ENCODE measurements at regions not wholly inside any gene's neighbourhood (a gene's known extent, or its start where the extent isn't known, plus 50 kb on each side); places are given as distances from the start of the nearest gene placed in this dataset.

DNA sequence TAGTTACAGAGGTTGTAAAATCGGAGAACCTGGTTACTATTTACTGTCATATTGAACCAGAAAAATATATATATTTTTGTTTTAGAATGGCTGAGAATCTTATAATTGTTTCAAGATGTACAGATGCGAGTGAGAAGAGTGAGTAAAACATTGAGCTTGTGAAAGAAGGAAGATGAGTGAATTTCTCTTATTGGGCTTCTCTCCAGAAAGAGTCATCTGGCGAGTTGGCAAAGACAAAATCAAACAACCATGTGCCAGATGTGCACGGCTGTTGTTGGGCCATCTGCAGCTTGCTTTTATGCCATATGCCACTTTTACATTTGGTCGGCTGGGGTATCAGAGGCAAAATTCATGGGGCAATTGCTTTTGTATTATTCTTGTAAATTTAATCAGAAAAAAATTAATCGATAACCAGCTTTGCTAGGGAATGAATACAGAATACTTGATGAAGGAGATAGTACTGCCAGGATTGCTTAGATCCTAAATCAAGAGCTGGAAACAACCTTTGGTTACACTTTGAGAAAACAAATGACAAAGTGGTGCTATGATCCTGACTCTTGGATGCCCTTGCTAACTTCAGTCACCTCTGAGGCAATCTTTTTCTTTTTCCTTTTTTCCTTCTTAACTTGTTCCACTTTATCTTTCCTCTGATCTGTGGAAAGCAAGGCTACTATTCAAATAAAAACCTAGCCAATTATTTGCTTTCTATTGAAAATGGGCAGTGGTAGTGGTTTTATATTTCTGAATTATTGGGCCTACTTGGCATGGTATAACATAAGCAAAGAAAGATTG is 97.1 kb upstream of the GRIK2 start:
- no peak for DNase-seq
- H3K27ac Mint-ChIP-seq = no peak overlapping the region
- intact Hi-C loops (cut with micrococcal nuclease) = no loop called here
- peaks cover 17% of the 10 kb centered on the region for H3K9me3 Mint-ChIP-seq
- ChIA-PET CTCF (no interaction called here), POLR2A (interaction anchor here (0.6 kb wide), 1 partner anchor 97 kb away, joined by 4 read pairs; no protein-coding TSS in a partner anchor)
- no peaks in the 10 kb centered on the region for H3K27me3 Mint-ChIP-seq
- no peaks in the 10 kb centered on the region for H3K4me1 Mint-ChIP-seq (ENCODE audit: low read depth)
- no peaks in the 10 kb centered on the region for H3K36me3 Mint-ChIP-seq
- no peak overlapping the region for H3K4me3 Mint-ChIP-seq

DNA sequence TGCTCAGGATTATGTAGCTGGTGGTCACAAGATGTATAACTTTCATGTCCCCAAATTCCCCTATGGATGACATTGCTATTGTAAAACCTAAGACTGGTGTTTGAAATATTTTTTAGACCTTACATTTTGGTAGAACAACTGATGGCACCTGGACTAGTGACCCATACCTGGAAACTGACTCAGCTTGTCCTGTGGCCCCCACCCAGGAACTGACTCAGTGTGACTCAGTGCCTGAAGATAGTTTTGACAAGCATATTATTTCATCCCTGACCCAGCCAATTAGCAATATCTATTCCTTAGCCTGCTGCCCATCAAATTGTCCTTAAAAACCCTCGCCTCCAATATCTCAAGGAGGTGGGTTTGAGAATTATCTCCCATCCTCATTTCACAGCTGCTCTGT is 90.9 kb upstream of the GRIK2 start:
- Mint-ChIP-seq H3K4me1 (ENCODE audit: low read depth) (no peaks in the 10 kb centered on the region), H3K27me3 (no peaks in the 10 kb centered on the region), H3K36me3 (no peaks in the 10 kb centered on the region), H3K27ac (no peak overlapping the region), H3K9me3 (peaks cover 26% of the 10 kb centered on the region), H3K4me3 (no peak overlapping the region)
- intact Hi-C loops (cut with micrococcal nuclease) = no loop called here
- CTCF ChIA-PET = no interaction called here
- no peak for DNase-seq
- POLR2A ChIA-PET = no interaction called here

DNA sequence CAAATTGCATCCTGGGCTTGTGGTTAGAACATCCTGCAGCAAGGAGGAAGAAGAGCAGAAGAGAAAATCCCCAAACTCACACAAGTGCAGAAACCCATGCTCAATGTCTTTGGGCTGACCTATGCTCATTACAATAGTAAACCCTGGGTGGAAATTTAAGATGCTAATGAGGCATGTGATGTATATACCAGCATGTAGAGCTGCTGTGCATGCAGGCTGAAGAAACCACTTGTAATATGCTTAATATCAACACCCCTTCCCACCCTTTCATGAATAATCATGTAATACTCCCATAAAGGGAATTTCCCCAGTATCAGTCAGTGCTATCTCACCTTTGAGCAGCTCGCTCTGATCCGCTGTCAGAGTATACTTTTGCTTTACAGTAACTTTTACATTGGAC is 90.0 kb upstream of the GRIK2 start:
- ChIA-PET CTCF (no interaction called here), POLR2A (no interaction called here)
- intact Hi-C loops (cut with micrococcal nuclease) = no loop called here
- H3K27me3 Mint-ChIP-seq = no peaks in the 10 kb centered on the region
- H3K4me3 Mint-ChIP-seq = no peak overlapping the region
- no peaks in the 10 kb centered on the region for H3K36me3 Mint-ChIP-seq
- H3K9me3 Mint-ChIP-seq = peaks cover 26% of the 10 kb centered on the region
- H3K4me1 Mint-ChIP-seq (ENCODE audit: low read depth) = no peaks in the 10 kb centered on the region
- DNase-seq = no peak
- no peak overlapping the region for H3K27ac Mint-ChIP-seq

DNA sequence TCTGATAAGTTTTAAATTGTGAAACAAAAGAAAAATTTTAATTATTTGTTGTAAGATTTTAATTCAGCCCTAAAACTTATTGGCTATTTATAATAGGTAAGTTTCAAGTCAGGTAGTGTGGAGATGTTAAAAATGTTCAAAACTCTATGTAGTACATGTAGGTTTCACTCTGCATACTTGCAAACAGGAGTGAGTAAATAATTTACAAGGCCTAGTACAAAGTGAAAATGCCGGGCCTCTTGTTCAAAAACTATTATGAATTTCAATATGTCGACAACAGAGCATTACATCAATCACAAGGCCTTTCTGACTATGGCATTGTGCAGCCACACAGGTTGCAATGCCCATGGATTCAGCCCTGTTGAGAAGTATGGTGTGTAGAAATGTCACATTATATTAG is 80.9 kb upstream of the GRIK2 start:
- no peak for DNase-seq
- H3K4me1 Mint-ChIP-seq (ENCODE audit: low read depth) = no peaks in the 10 kb centered on the region
- CTCF ChIA-PET = no interaction called here
- intact Hi-C loops (cut with micrococcal nuclease) = no loop called here
- no peaks in the 10 kb centered on the region for H3K27me3 Mint-ChIP-seq
- no peak overlapping the region for H3K4me3 Mint-ChIP-seq
- no peaks in the 10 kb centered on the region for H3K36me3 Mint-ChIP-seq
- peaks cover 3% of the 10 kb centered on the region for H3K9me3 Mint-ChIP-seq
- POLR2A ChIA-PET = no interaction called here
- no peak overlapping the region for H3K27ac Mint-ChIP-seq

DNA sequence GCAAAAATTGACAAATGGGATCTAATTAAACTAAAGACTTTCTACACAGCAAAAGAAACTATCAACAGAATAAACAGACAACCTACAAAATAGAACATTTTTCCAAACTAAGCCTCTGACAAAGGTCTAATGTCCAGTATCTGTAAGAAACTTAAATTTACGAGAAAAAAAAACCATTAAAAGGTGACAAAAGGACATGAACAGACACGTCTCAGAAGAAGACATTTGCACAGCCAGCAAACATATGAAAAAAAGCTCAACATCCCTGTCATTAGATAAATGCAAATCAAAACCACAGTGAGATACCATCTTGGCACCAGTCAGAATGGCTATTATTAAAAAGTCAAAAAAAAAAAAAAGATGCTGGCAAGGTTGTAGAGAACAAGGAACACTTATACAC is 70.6 kb upstream of the GRIK2 start:
- CTCF ChIA-PET = no interaction called here
- no peak overlapping the region for H3K27ac Mint-ChIP-seq
- H3K36me3 Mint-ChIP-seq = no peaks in the 10 kb centered on the region
- no peaks in the 10 kb centered on the region for H3K27me3 Mint-ChIP-seq
- H3K4me1 Mint-ChIP-seq (ENCODE audit: low read depth) = no peaks in the 10 kb centered on the region
- POLR2A ChIA-PET = no interaction called here
- peaks cover 3% of the 10 kb centered on the region for H3K9me3 Mint-ChIP-seq
- intact Hi-C loops (cut with micrococcal nuclease) = no loop called here
- DNase-seq = no peak
- H3K4me3 Mint-ChIP-seq = no peak overlapping the region

DNA sequence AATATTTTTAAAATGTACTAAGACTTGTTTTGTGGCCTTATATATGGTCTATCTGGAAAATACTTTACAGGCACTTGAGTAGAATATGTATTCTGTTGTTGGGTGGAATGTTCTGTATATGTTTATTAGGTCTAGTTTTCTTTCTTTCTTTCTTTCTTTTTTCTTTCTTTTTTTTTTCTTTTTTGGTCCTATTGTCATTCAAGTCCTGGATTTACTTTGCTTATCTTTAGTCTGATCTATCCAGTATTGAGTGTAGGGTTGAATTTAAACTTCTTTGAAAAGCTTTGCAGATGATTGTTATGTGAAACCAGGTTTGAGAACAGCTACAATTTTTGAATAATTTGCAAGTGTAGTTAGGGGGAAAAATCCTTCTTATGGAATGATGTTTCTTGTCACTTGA is 67.1 kb upstream of the GRIK2 start:
- ChIA-PET POLR2A (no interaction called here), CTCF (no interaction called here)
- intact Hi-C loops (cut with micrococcal nuclease) = no loop called here
- no peak overlapping the region for H3K4me3 Mint-ChIP-seq
- H3K36me3 Mint-ChIP-seq = no peaks in the 10 kb centered on the region
- H3K27me3 Mint-ChIP-seq = no peaks in the 10 kb centered on the region
- H3K9me3 Mint-ChIP-seq = peaks cover 3% of the 10 kb centered on the region
- H3K4me1 Mint-ChIP-seq (ENCODE audit: low read depth) = no peaks in the 10 kb centered on the region
- no peak overlapping the region for H3K27ac Mint-ChIP-seq
- DNase-seq = no peak

DNA sequence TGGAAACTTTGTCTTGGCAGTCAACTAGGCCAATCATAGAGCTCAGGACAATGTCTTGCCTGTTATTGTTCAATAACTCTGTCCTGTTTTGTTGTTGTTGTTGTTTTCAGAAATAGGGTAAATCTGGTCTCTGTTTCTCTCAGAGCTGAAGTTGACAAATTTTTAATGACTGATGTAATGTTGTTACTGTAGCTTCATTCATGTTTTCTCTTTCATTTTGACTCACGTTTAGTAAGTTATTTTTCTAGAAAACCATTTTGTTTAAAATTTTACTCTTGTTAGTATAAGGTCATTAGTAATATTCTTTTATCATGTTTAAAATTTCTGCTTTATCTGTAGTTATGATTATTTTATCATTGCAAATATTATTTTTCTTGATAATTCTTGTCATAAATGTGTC is 51.6 kb upstream of the GRIK2 start:
- Mint-ChIP-seq H3K27me3 (no peaks in the 10 kb centered on the region), H3K4me1 (ENCODE audit: low read depth) (no peaks in the 10 kb centered on the region), H3K27ac (no peak overlapping the region), H3K4me3 (no peak overlapping the region), H3K9me3 (peaks cover 6% of the 10 kb centered on the region), H3K36me3 (no peaks in the 10 kb centered on the region)
- no peak for DNase-seq
- ChIA-PET POLR2A (no interaction called here), CTCF (no interaction called here)
- intact Hi-C loops (cut with micrococcal nuclease) = no loop called here
